ENCODE measurements at regions not wholly inside any gene's neighbourhood (a gene's known extent, or its start where the extent isn't known, plus 50 kb on each side); places are given as distances from the start of the nearest gene placed in this dataset.

DNA sequence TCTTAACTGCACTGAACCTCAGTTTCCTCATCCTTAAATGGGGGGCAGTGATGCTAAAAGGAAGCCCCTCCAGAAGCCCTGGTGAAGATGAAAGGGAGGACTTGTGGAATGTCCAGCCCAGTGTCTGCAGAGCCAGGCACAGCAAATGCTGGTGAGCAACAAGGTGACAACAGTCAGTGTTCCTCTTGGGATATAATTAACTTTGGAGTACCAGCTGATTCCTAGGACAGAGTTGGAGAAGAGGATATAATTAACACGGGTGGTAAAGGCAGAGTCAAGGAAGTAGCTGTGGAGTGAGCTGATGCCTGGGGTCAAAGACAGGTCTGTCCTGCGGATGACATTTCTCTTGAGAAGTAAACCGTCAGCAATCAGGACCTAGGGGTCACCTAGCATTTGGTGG is 60.7 kb upstream of the MRPS6 start:
- no peak overlapping the region for H3K4me2 ChIP-seq (ENCODE audit: insufficient read depth, insufficient read length, low read length)
- no peak overlapping the region for H2AK5ac ChIP-seq (ENCODE audit: insufficient read length, low read length)
- Mint-ChIP-seq H3K4me3 (no peak overlapping the region), H3K27ac (no peak overlapping the region), H3K9me3 (peaks cover 25 to 27% of the 10 kb centered on the region in 2 experiments), H3K36me3 (ENCODE audit: insufficient read depth in 1 of 3, low read depth in 3 of 3) (peaks cover 2 to 17% (median 9%) of the 10 kb centered on the region in 3 experiments; a peak in 5 of 7 replicates), H3K27me3 (ENCODE audit: low read depth) (peaks cover under 1% of the 10 kb centered on the region; the same call in 1 of the 2 replicates), H3K4me1 (peaks cover 13 to 14% of the 10 kb centered on the region in 2 experiments)
- no peak overlapping the region for H4K5ac ChIP-seq (ENCODE audit: insufficient read length, low read depth, low read length)
- H3K23ac ChIP-seq (ENCODE audit: insufficient read length, low read depth, low read length), result no peak overlapping the region
- H2BK15ac ChIP-seq (ENCODE audit: low read depth, low read length), result no peak overlapping the region
- H3K14ac ChIP-seq (ENCODE audit: insufficient read depth, low read length), result no peak overlapping the region
- WGBS (ENCODE audit: extremely low coverage, insufficient read length, low lambda C conversion rate), result no CpG with 5 or more reads among the region's 3 CpGs
- no peak overlapping the region for H3K27ac ChIP-seq (ENCODE audit: insufficient read length, low read depth, low read length)
- H2BK20ac ChIP-seq (ENCODE audit: low read depth, low read length, poor library complexity, severe bottlenecking), result no peak overlapping the region
- no peaks in the 10 kb centered on the region for H3K79me2 ChIP-seq (ENCODE audit: insufficient read depth, low read length)
- no peak overlapping the region for H3K9ac ChIP-seq (ENCODE audit: extremely low read depth, insufficient read length, low read length)
- no peaks in the 10 kb centered on the region for H3K79me1 ChIP-seq (ENCODE audit: insufficient read depth, low read depth, low read length, poor library complexity, severe bottlenecking)
- no peak overlapping the region for H2AFZ ChIP-seq (ENCODE audit: low read length)
- H2BK120ac ChIP-seq (ENCODE audit: low read depth, low read length, poor library complexity, severe bottlenecking), result no peak overlapping the region
- H4K8ac ChIP-seq (replicated peaks; ENCODE audit: insufficient read length, low read depth, low read length), result no peak overlapping the region
- H3K18ac ChIP-seq (ENCODE audit: insufficient read length, low read depth, low read length), result no peak overlapping the region
- H2BK12ac ChIP-seq (ENCODE audit: insufficient read length, low read depth, low read length), result no peak overlapping the region
- no peaks in the 10 kb centered on the region for H3K9me3 ChIP-seq (ENCODE audit: control insufficient read depth, low read depth, low read length)
- TF ChIP-seq, protein P1, sequence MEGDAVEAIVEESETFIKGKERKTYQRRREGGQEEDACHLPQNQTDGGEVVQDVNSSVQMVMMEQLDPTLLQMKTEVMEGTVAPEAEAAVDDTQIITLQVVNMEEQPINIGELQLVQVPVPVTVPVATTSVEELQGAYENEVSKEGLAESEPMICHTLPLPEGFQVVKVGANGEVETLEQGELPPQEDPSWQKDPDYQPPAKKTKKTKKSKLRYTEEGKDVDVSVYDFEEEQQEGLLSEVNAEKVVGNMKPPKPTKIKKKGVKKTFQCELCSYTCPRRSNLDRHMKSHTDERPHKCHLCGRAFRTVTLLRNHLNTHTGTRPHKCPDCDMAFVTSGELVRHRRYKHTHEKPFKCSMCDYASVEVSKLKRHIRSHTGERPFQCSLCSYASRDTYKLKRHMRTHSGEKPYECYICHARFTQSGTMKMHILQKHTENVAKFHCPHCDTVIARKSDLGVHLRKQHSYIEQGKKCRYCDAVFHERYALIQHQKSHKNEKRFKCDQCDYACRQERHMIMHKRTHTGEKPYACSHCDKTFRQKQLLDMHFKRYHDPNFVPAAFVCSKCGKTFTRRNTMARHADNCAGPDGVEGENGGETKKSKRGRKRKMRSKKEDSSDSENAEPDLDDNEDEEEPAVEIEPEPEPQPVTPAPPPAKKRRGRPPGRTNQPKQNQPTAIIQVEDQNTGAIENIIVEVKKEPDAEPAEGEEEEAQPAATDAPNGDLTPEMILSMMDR (conservative IDR thresholded peaks at IDR 0.05), result no peak
- H2BK5ac ChIP-seq (ENCODE audit: insufficient read length, low read length), result no peak overlapping the region
- DNase-seq, result no peak
- H4K20me1 ChIP-seq (ENCODE audit: control insufficient read depth, insufficient read depth, insufficient read length), result no peaks in the 10 kb centered on the region
- H3T11ph ChIP-seq (ENCODE audit: low read length), result no peak overlapping the region
- no peaks in the 10 kb centered on the region for H3K27me3 ChIP-seq (ENCODE audit: insufficient read depth, low read length)
- no peaks in the 10 kb centered on the region for H3K4me1 ChIP-seq (ENCODE audit: insufficient read depth, low read length)
- H3K23me2 ChIP-seq (ENCODE audit: insufficient read length, low read depth, low read length, poor library complexity, severe bottlenecking), result no peaks in the 10 kb centered on the region
- no peak overlapping the region for H3K56ac ChIP-seq (ENCODE audit: insufficient read length, low read depth, low read length)
- no peak overlapping the region for H3K4ac ChIP-seq (ENCODE audit: low read depth, low read length)
- H4K91ac ChIP-seq (ENCODE audit: insufficient read length, low read depth, low read length), result no peak overlapping the region
